Right lobe of liver (tissue), 6 donors: ENCODE measurements at regions not wholly inside any gene's neighbourhood (a gene's known extent, or its start where the extent isn't known, plus 50 kb on each side); places are given as distances from the start of the nearest gene placed in this dataset.
"Not testable (repeated sequence)": the region's sequence is repeated elsewhere in the genome, so short reads cannot be mapped to it uniquely, and the experiment has no call there.

Experiments
- ATAC-seq, 4 donors: fragments of 200-7000 bp; cut with Tn5 transposase; one replicate each; pipeline ENCODE4 v1.9.1; 2020; ENCODE audit warnings: mild to moderate bottlenecking in 4 of 4, moderate library complexity in 4 of 4
- DNase-seq, 3 donors: peaks; one replicate each; pipeline ENCODE4 v3.0.0-alpha.2; 2020
- H3K27ac ChIP-seq, 3 donors: fragments of 200-600 bp; one replicate each; pipeline ENCODE4 v1.8.0; 2022
- H3K27me3 ChIP-seq, 2 donors: fragments of 200-600 bp; one replicate each; pipeline ENCODE4 v1.8.0; 2022
- H3K36me3 ChIP-seq, 4 donors: fragments of 200-600 bp; sonication (generic) in 1 of 4; one replicate each; pipeline versions ENCODE4 v1.5.1 to v1.8.0; 2017 to 2022; ENCODE audit warnings: control low read depth in 1 of 4
- H3K4me1 ChIP-seq, 4 donors: fragments of 200-600 bp; sonication (generic) in 1 of 4; one replicate each; pipeline versions ENCODE4 v1.5.1 to v1.8.0; 2017 to 2022; ENCODE audit warnings: control low read depth in 1 of 4
- H3K4me3 ChIP-seq, 3 donors: fragments of 200-600 bp; one replicate each; pipeline ENCODE4 v1.8.0; 2022
- H3K9me3 ChIP-seq, 4 donors: fragments of 200-600 bp; sonication (generic) in 1 of 4; one replicate each; pipeline versions ENCODE4 v1.5.1 to v1.8.0; 2017 to 2022; ENCODE audit warnings: control low read depth in 1 of 4
- CTCF ChIP-seq, 4 donors: fragments of 200-600 bp in 3 of 4; fragments of 450-650 bp in 1 of 4; IDR thresholded peaks; one replicate each; pipeline versions ENCODE4 v1.5.1 to v1.8.0; 2016 to 2022; ENCODE audit warnings: antibody characterized with exemption in 4 of 4, mild to moderate bottlenecking in 2 of 4
- POLR2A ChIP-seq: fragments of 450-650 bp; IDR thresholded peaks from one replicate; pipeline ENCODE4 v1.6.1; 2017; ENCODE audit warnings: antibody characterized with exemption, mild to moderate bottlenecking
- WGBS: methylation state at CpG from one replicate; pipeline ENCODE4 v1.1.6; 2018; ENCODE audit warnings: low coverage, low lambda C conversion rate; ENCODE audit not compliant: insufficient coverage; ENCODE audit errors: missing lambda C conversion rate; 5-methylcytosine and 5-hydroxymethylcytosine counted together
- intact Hi-C, 2 donors: fragments of 100-400 bp; cut with DNase I; formaldehyde crosslinking; loops; one replicate each; pipeline versions ENCODE4 v1.11.2 to v1.14.1; 2022
- donor health status: DM: no; HTN: yes; CAD: no.
- donor health status: DM: no; HTN: no; CAD: no.
- donor health status: DM: no; HTN: no; CAD: no.
- donor health status: DM: no; HTN: yes; CAD: no.
- donor health status: DM: no; HTN: yes; CAD: no.

GRCh38 chr2:16092861-16093638 is 152.7 kb downstream of the MYCN start:
- no peak overlapping the region for H3K27ac ChIP-seq

GRCh38 chr2:16091576-16092282 is 151.4 kb downstream of the MYCN start:
- H3K4me1 ChIP-seq = peaks cover 0 to 20% (median 2%) of the 10 kb centered on the region in 4 donors
- 42% methylated on average over 1 of the region's 1 CpG for WGBS
- no peaks in the 10 kb centered on the region for H3K9me3 ChIP-seq
- no peaks in the 10 kb centered on the region for H3K36me3 ChIP-seq
- H3K27ac ChIP-seq = no peak overlapping the region
- intact Hi-C loops = no loop called here
- H3K4me3 ChIP-seq = no peak overlapping the region
- DNase-seq (no peak), ATAC-seq (no peak)
- H3K27me3 ChIP-seq = no peaks in the 10 kb centered on the region
- TF ChIP-seq CTCF (IDR thresholded peaks at IDR 0.05) (no peak), POLR2A (no peak)

More at GRCh38 chr2:16092861-16093638, 152.7 kb downstream of the MYCN start:
- H3K36me3 ChIP-seq = no peaks in the 10 kb centered on the region
- ATAC-seq (no peak), DNase-seq (no peak)
- H3K4me1 ChIP-seq = peaks cover 0 to 28% (median 3%) of the 10 kb centered on the region in 4 donors
- TF ChIP-seq CTCF (IDR thresholded peaks at IDR 0.05) = no peak
- TF ChIP-seq POLR2A = no peak
- no peak overlapping the region for H3K4me3 ChIP-seq
- H3K27me3 ChIP-seq = no peaks in the 10 kb centered on the region
- no peaks in the 10 kb centered on the region for H3K9me3 ChIP-seq
- 86% methylated on average over 13 of the region's 13 CpGs for WGBS
- intact Hi-C loops = no loop called here

- Histone ChIP-seq H3K36me3 (no peaks in the 10 kb centered on the region), H3K4me3 (no peak overlapping the region), H3K9me3 (no peaks in the 10 kb centered on the region), H3K4me1 (peaks cover 0 to 12% (median 0%) of the 10 kb centered on the region in 4 donors), H3K27me3 (no peaks in the 10 kb centered on the region), H3K27ac (no peak overlapping the region)
- 73% methylated on average over 6 of the region's 15 CpGs for WGBS
- DNase-seq (no peak), ATAC-seq (no peak)
- TF ChIP-seq POLR2A = no peak
- no peak for TF ChIP-seq CTCF (IDR thresholded peaks at IDR 0.05)
- intact Hi-C loops = no loop called here
Measured at GRCh38 chr2:16090650-16091575, 150.6 kb downstream of the MYCN start.

GRCh38 chr2:16089491-16089890 is 149.1 kb downstream of the MYCN start:
- 94% methylated on average over 5 of the region's 7 CpGs for WGBS
- DNase-seq, H3K27me3 ChIP-seq, H3K36me3 ChIP-seq, H3K4me1 ChIP-seq, intact Hi-C loops, H3K4me3 ChIP-seq, ATAC-seq, H3K9me3 ChIP-seq, H3K27ac ChIP-seq: not testable (repeated sequence)
